ENCODE measurements at regions not wholly inside any gene's neighbourhood (a gene's known extent, or its start where the extent isn't known, plus 50 kb on each side); places are given as distances from the start of the nearest gene placed in this dataset.

- Histone ChIP-seq H3K4me3 (no peak overlapping the region), H3K27me3 (no peaks in the 10 kb centered on the region), H3K36me3 (no peaks in the 10 kb centered on the region), H3K27ac (no peak overlapping the region), H3K9me3 (peaks cover 0 to 7% (median under 1%) of the 10 kb centered on the region in 11 donors), H3K4me1 (peaks cover 0 to 67% (median 26%) of the 10 kb centered on the region in 9 donors)
- ATAC-seq: no peak
- no peak for TF ChIP-seq CTCF (IDR thresholded peaks at IDR 0.05)
- WGBS, 2 donors: 88 to 94% methylated on average over 1 of the region's 1 CpG
- intact Hi-C loops (cut with DNase I): loop anchor here in 1 of 10 donors (10.0 kb wide), 2 partner anchors 68 to 272 kb away; no protein-coding TSS in a partner anchor
- DNase-seq: no peak
Observed at GRCh38 chr1:108056436-108056990, 91.5 kb upstream of the VAV3 start.

- Histone ChIP-seq H3K4me3 (no peak overlapping the region), H3K9me3 (no peaks in the 10 kb centered on the region), H3K27me3 (no peaks in the 10 kb centered on the region), H3K36me3 (no peaks in the 10 kb centered on the region), H3K4me1 (peaks cover 0 to 78% (median 38%) of the 10 kb centered on the region in 9 donors), H3K27ac (no peak overlapping the region)
- ATAC-seq: no peak
- intact Hi-C loops (cut with DNase I): loop anchor here in 1 of 10 donors (10.0 kb wide), 2 partner anchors 69 to 271 kb away; no protein-coding TSS in a partner anchor
- DNase-seq: no peak
- TF ChIP-seq CTCF (IDR thresholded peaks at IDR 0.05): no peak
- 54 to 71% methylated on average over 2 of the region's 2 CpGs for WGBS, 2 donors
Observed at GRCh38 chr1:108055387-108055786, 90.4 kb upstream of the VAV3 start.

- ATAC-seq (no peak), DNase-seq (no peak)
- no peak for TF ChIP-seq CTCF (IDR thresholded peaks at IDR 0.05)
- Histone ChIP-seq H3K9me3 (no peaks in the 10 kb centered on the region), H3K27ac (peak overlapping the region in 1 of 10 donors; percentile 28), H3K4me1 (peaks cover 0 to 82% (median 47%) of the 10 kb centered on the region in 9 donors), H3K4me3 (no peak overlapping the region), H3K27me3 (no peaks in the 10 kb centered on the region), H3K36me3 (no peaks in the 10 kb centered on the region)
- WGBS, 2 donors: 94 to 97% methylated on average over 2 of the region's 2 CpGs
- intact Hi-C loops (cut with DNase I): loop anchor here in 1 of 10 donors (10.0 kb wide), 2 partner anchors 70 to 270 kb away; no protein-coding TSS in a partner anchor
Observed at GRCh38 chr1:108054396-108054795, 89.4 kb upstream of the VAV3 start.

- intact Hi-C loops (cut with DNase I): loop anchor here in 1 of 10 donors (10.0 kb wide), 2 partner anchors 71 to 269 kb away; no protein-coding TSS in a partner anchor
- TF ChIP-seq CTCF (IDR thresholded peaks at IDR 0.05): no peak
- Histone ChIP-seq H3K4me3 (no peak overlapping the region), H3K27me3 (no peaks in the 10 kb centered on the region), H3K27ac (peak overlapping the region in 1 of 10 donors; percentile 84), H3K4me1 (peaks cover 0 to 89% (median 54%) of the 10 kb centered on the region in 9 donors), H3K9me3 (peaks cover 0 to 7% (median 0%) of the 10 kb centered on the region in 11 donors), H3K36me3 (no peaks in the 10 kb centered on the region)
- DNase-seq (no peak), ATAC-seq (peak in 7 of 8 donors; percentile 13 to 68 (median 33))
- WGBS, 2 donors: 53 to 55% methylated on average over 4 of the region's 4 CpGs
Observed at GRCh38 chr1:108053270-108054013, 88.5 kb upstream of the VAV3 start.
